Immature natural killer cell (primary cell): ENCODE measurements at regions not wholly inside any gene's neighbourhood (a gene's known extent, or its start where the extent isn't known, plus 50 kb on each side); places are given as distances from the start of the nearest gene placed in this dataset.
A peak's percentile ranks its signal among the peaks of the same experiment; 100 is the strongest.
"Not testable (repeated sequence)": the region's sequence is repeated elsewhere in the genome, so short reads cannot be mapped to it uniquely, and the experiment has no call there.

Source experiments
- DNase-seq, 3 donors: peaks; one replicate each; pipeline ENCODE4 v3.0.0; 2022; ENCODE audit warnings: mixed read lengths in 1 of 3
- H3K27ac Mint-ChIP-seq, 6 donors: one replicate each; pipeline ENCODE4 v1.8.0; 2020; ENCODE audit warnings: mixed read lengths in 6 of 6, mild to moderate bottlenecking in 5 of 6, inconsistent platforms in 4 of 6, moderate library complexity in 3 of 6
- H3K27me3 Mint-ChIP-seq, 3 donors: one replicate each; pipeline ENCODE4 v1.8.0; 2020 to 2021; ENCODE audit warnings: low read depth in 3 of 3, mild to moderate bottlenecking in 3 of 3, mixed read lengths in 3 of 3, moderate library complexity in 3 of 3, inconsistent platforms in 1 of 3
- H3K36me3 Mint-ChIP-seq, 3 donors: one replicate each; pipeline ENCODE4 v1.8.0; 2020; ENCODE audit warnings: mixed read lengths in 3 of 3, inconsistent platforms in 2 of 3, mild to moderate bottlenecking in 2 of 3
- H3K4me1 Mint-ChIP-seq, 2 donors: one replicate each; pipeline ENCODE4 v1.8.0; 2020; ENCODE audit warnings: inconsistent platforms in 2 of 2, mild to moderate bottlenecking in 2 of 2, mixed read lengths in 2 of 2, moderate library complexity in 1 of 2
- H3K4me3 Mint-ChIP-seq, 5 donors: one replicate each; pipeline ENCODE4 v1.8.0; 2020; ENCODE audit warnings: mild to moderate bottlenecking in 5 of 5, mixed read lengths in 5 of 5, inconsistent platforms in 3 of 5, moderate library complexity in 3 of 5
- H3K9me3 Mint-ChIP-seq, 6 donors: one replicate each; pipeline ENCODE4 v1.8.0; 2020; ENCODE audit warnings: mild to moderate bottlenecking in 6 of 6, mixed read lengths in 6 of 6, inconsistent platforms in 4 of 6, moderate library complexity in 3 of 6

GRCh38 chr6:90463359-90463758, 123.5 kb downstream of the MAP3K7 start:
- Mint-ChIP-seq H3K4me1 (peaks cover 17 to 18% of the 10 kb centered on the region in 2 donors), H3K36me3 (no peaks in the 10 kb centered on the region), H3K4me3 (no peak overlapping the region), H3K27me3 (peaks cover 0 to 4% (median 3%) of the 10 kb centered on the region in 3 donors), H3K9me3 (no peaks in the 10 kb centered on the region), H3K27ac (peak overlapping the region in 2 of 6 donors; percentile 42 to 50)
- DNase-seq: no peak

- Mint-ChIP-seq H3K27ac (no peak overlapping the region), H3K4me1 (peaks cover 17 to 18% of the 10 kb centered on the region in 2 donors), H3K36me3 (no peaks in the 10 kb centered on the region), H3K4me3 (no peak overlapping the region), H3K27me3 (peaks cover 0 to 4% (median 2%) of the 10 kb centered on the region in 3 donors), H3K9me3 (no peaks in the 10 kb centered on the region)
- no peak for DNase-seq
These were observed 124.8 kb downstream of the MAP3K7 start for GRCh38 chr6:90462102-90462501.

GRCh38 chr6:90461383-90461782, 125.5 kb downstream of the MAP3K7 start:
- H3K9me3 Mint-ChIP-seq: no peaks in the 10 kb centered on the region
- DNase-seq: no peak

GRCh38 chr6:90460051-90460450, 126.8 kb downstream of the MAP3K7 start:
- Mint-ChIP-seq H3K36me3 (no peaks in the 10 kb centered on the region), H3K4me3 (peak overlapping the region in 1 of 5 donors; percentile 20), H3K27ac (no peak overlapping the region), H3K4me1 (peaks cover 17 to 18% of the 10 kb centered on the region in 2 donors), H3K9me3 (no peaks in the 10 kb centered on the region), H3K27me3 (peaks cover 0 to 4% (median 2%) of the 10 kb centered on the region in 3 donors)
- no peak for DNase-seq

More at GRCh38 chr6:90461383-90461782, 125.5 kb downstream of the MAP3K7 start:
- peaks cover 17 to 18% of the 10 kb centered on the region in 2 donors for H3K4me1 Mint-ChIP-seq
- no peak overlapping the region for H3K27ac Mint-ChIP-seq
- H3K36me3 Mint-ChIP-seq: no peaks in the 10 kb centered on the region
- peaks cover 0 to 4% (median 0%) of the 10 kb centered on the region in 3 donors for H3K27me3 Mint-ChIP-seq
- no peak overlapping the region for H3K4me3 Mint-ChIP-seq

- H3K9me3 Mint-ChIP-seq: no peaks in the 10 kb centered on the region
- DNase-seq: no peak
- H3K4me3 Mint-ChIP-seq: peak overlapping the region in 1 of 5 donors; percentile 71
- H3K4me1 Mint-ChIP-seq: peaks cover 16 to 17% of the 10 kb centered on the region in 2 donors
- H3K27ac Mint-ChIP-seq: no peak overlapping the region
- H3K36me3 Mint-ChIP-seq: no peaks in the 10 kb centered on the region
- peaks cover 2 to 4% (median 2%) of the 10 kb centered on the region in 3 donors for H3K27me3 Mint-ChIP-seq
These were observed 127.6 kb downstream of the MAP3K7 start for GRCh38 chr6:90459225-90459758.

- no peak overlapping the region for H3K27ac Mint-ChIP-seq
These were observed 128.3 kb downstream of the MAP3K7 start for GRCh38 chr6:90458353-90459224.

GRCh38 chr6:90457867-90458259, 129.0 kb downstream of the MAP3K7 start:
- no peak overlapping the region for H3K4me3 Mint-ChIP-seq
- H3K4me1 Mint-ChIP-seq: peaks cover 7% of the 10 kb centered on the region in 2 donors
- H3K27ac Mint-ChIP-seq: no peak overlapping the region
- no peak for DNase-seq
- no peaks in the 10 kb centered on the region for H3K9me3 Mint-ChIP-seq
- H3K27me3 Mint-ChIP-seq: peaks cover 2 to 3% (median 2%) of the 10 kb centered on the region in 3 donors
- no peaks in the 10 kb centered on the region for H3K36me3 Mint-ChIP-seq

More at GRCh38 chr6:90458353-90459224, 128.3 kb downstream of the MAP3K7 start:
- peaks cover 2 to 3% (median 2%) of the 10 kb centered on the region in 3 donors for H3K27me3 Mint-ChIP-seq
- peak in 1 of 3 donors; percentile 30 for DNase-seq
- peak overlapping the region in 1 of 5 donors; percentile 71 for H3K4me3 Mint-ChIP-seq
- no peaks in the 10 kb centered on the region for H3K36me3 Mint-ChIP-seq
- no peaks in the 10 kb centered on the region for H3K9me3 Mint-ChIP-seq
- H3K4me1 Mint-ChIP-seq: peaks cover 12 to 13% of the 10 kb centered on the region in 2 donors

GRCh38 chr6:90456997-90457866, 129.6 kb downstream of the MAP3K7 start:
- H3K36me3 Mint-ChIP-seq, H3K4me3 Mint-ChIP-seq, H3K9me3 Mint-ChIP-seq, DNase-seq, H3K27ac Mint-ChIP-seq, H3K4me1 Mint-ChIP-seq, H3K27me3 Mint-ChIP-seq: not testable (repeated sequence)

GRCh38 chr6:90456001-90456400, 130.9 kb downstream of the MAP3K7 start:
- Mint-ChIP-seq H3K27me3 (peaks cover 2 to 3% (median 2%) of the 10 kb centered on the region in 3 donors), H3K9me3 (no peaks in the 10 kb centered on the region), H3K36me3 (no peaks in the 10 kb centered on the region), H3K27ac (no peak overlapping the region), H3K4me1 (peaks cover 7% of the 10 kb centered on the region in 2 donors), H3K4me3 (no peak overlapping the region)
- DNase-seq: no peak

- Mint-ChIP-seq H3K4me1 (peaks cover under 1 to 3% of the 10 kb centered on the region in 2 donors), H3K4me3 (no peak overlapping the region), H3K36me3 (no peaks in the 10 kb centered on the region), H3K9me3 (no peaks in the 10 kb centered on the region), H3K27ac (no peak overlapping the region), H3K27me3 (peaks cover 2 to 3% (median 2%) of the 10 kb centered on the region in 3 donors)
- no peak for DNase-seq
These were observed 131.9 kb downstream of the MAP3K7 start for GRCh38 chr6:90454836-90455427.

- Mint-ChIP-seq H3K36me3 (no peaks in the 10 kb centered on the region), H3K27me3 (peaks cover 0 to 4% (median 3%) of the 10 kb centered on the region in 3 donors), H3K4me3 (no peak overlapping the region), H3K4me1 (no peaks in the 10 kb centered on the region), H3K9me3 (no peaks in the 10 kb centered on the region), H3K27ac (no peak overlapping the region)
- no peak for DNase-seq
These were observed 136.5 kb downstream of the MAP3K7 start for GRCh38 chr6:90450268-90450953.

GRCh38 chr6:90449311-90449710, 137.6 kb downstream of the MAP3K7 start:
- Mint-ChIP-seq H3K9me3 (no peaks in the 10 kb centered on the region), H3K4me3 (no peak overlapping the region), H3K36me3 (no peaks in the 10 kb centered on the region), H3K27me3 (peaks cover 0 to 6% (median under 1%) of the 10 kb centered on the region in 3 donors), H3K4me1 (no peaks in the 10 kb centered on the region), H3K27ac (no peak overlapping the region)
- DNase-seq: no peak

- Mint-ChIP-seq H3K9me3 (no peaks in the 10 kb centered on the region), H3K4me3 (no peak overlapping the region), H3K4me1 (no peaks in the 10 kb centered on the region), H3K27me3 (peaks cover 0 to 6% (median 0%) of the 10 kb centered on the region in 3 donors), H3K36me3 (no peaks in the 10 kb centered on the region), H3K27ac (no peak overlapping the region)
- no peak for DNase-seq
These were observed 138.0 kb downstream of the MAP3K7 start for GRCh38 chr6:90448836-90449235.
